ENCODE measurements at regions not wholly inside any gene's neighbourhood (a gene's known extent, or its start where the extent isn't known, plus 50 kb on each side); places are given as distances from the start of the nearest gene placed in this dataset.
A peak's percentile ranks its signal among the peaks of the same experiment; 100 is the strongest.

- peak overlapping the region; percentile 84 for H3K27ac ChIP-seq
- TF ChIP-seq, protein P1, sequence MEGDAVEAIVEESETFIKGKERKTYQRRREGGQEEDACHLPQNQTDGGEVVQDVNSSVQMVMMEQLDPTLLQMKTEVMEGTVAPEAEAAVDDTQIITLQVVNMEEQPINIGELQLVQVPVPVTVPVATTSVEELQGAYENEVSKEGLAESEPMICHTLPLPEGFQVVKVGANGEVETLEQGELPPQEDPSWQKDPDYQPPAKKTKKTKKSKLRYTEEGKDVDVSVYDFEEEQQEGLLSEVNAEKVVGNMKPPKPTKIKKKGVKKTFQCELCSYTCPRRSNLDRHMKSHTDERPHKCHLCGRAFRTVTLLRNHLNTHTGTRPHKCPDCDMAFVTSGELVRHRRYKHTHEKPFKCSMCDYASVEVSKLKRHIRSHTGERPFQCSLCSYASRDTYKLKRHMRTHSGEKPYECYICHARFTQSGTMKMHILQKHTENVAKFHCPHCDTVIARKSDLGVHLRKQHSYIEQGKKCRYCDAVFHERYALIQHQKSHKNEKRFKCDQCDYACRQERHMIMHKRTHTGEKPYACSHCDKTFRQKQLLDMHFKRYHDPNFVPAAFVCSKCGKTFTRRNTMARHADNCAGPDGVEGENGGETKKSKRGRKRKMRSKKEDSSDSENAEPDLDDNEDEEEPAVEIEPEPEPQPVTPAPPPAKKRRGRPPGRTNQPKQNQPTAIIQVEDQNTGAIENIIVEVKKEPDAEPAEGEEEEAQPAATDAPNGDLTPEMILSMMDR (conservative IDR thresholded peaks at IDR 0.05; ENCODE audit: low read depth), result no peak
- peak; percentile 69 for DNase-seq (ENCODE audit: low spot score)
- ChIA-PET CTCF (interaction anchor here (0.6 to 0.7 kb wide), 2 partner anchors 122 to 206 kb away, joined by 3 read pairs; no protein-coding TSS in a partner anchor), POLR2A (ENCODE audit: low non-redundant PET) (no interaction called here)
Observed at GRCh38 chr7:131895541-131896164, 339.2 kb upstream of the PODXL start.

GRCh38 chr7:131893631-131894340, 337.4 kb upstream of the PODXL start:
- CTCF ChIA-PET, result interaction anchor here (0.6 kb wide), 1 partner anchor 67 kb away, joined by 4 read pairs; no protein-coding TSS in a partner anchor
- POLR2A ChIA-PET (ENCODE audit: low non-redundant PET), result no interaction called here
- H3K27ac ChIP-seq, result no peak overlapping the region
- no peak for DNase-seq (ENCODE audit: low spot score)
- TF ChIP-seq, protein P1 (conservative IDR thresholded peaks at IDR 0.05; ENCODE audit: low read depth), result no peak

DNA sequence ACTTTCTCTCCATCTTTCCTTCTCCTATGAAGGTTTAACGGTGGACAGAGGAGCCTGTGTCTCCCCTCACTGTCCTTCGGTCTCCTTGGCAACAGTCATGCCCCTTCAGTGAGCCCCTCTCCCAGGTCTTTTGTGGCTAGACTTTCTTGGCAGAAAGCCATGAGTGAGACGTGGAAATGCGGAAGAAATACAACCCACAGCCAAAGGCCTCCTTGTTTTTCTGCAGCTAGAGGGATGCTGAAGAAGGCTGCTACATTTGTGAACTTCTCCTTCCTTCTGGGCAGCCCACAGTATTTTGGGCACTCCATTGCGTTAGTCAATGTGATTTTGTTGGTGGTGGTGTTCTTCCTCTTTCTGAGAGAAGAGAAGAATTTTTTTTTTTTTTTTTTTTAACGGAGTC, 333.7 kb upstream of the PODXL start:
- DNase-seq (ENCODE audit: low spot score), result no peak
- ChIA-PET POLR2A (ENCODE audit: low non-redundant PET) (no interaction called here), CTCF (interaction anchor here (0.6 to 0.7 kb wide), 2 partner anchors 28 to 345 kb away, joined by 3 to 10 read pairs; no protein-coding TSS in a partner anchor)
- no peak overlapping the region for H3K27ac ChIP-seq
- TF ChIP-seq, protein P1 (conservative IDR thresholded peaks at IDR 0.05; ENCODE audit: low read depth), result no peak

GRCh38 chr7:131889572-131890150, 333.2 kb upstream of the PODXL start:
- POLR2A ChIA-PET (ENCODE audit: low non-redundant PET), result no interaction called here
- CTCF ChIA-PET, result interaction anchor here (0.6 to 0.7 kb wide), 2 partner anchors 27 to 345 kb away, joined by 3 to 10 read pairs; no protein-coding TSS in a partner anchor
- TF ChIP-seq, protein P1 (conservative IDR thresholded peaks at IDR 0.05; ENCODE audit: low read depth), result no peak
- H3K27ac ChIP-seq, result no peak overlapping the region
- no peak for DNase-seq (ENCODE audit: low spot score)

DNA sequence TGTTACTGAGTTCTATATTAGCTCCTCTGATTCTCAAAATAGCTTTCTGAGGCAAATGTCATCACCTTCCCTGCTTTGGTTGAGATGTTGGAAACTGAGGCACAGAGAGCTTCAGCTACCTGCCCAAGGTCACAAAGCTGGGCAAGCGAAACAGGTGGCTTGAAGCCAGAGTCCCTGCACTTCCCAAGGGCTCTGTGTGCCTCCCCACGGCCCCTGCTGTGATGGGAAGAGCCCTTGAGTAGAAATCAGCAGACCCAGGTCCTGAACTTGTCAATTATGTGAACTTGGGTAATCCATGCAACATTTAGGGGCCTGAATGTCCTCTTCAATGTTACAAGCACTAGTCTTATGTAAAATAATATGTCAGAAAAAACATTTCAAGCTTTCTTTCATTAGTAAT, 327.3 kb upstream of the PODXL start:
- POLR2A ChIA-PET (ENCODE audit: low non-redundant PET), result no interaction called here
- TF ChIP-seq, protein P1 (conservative IDR thresholded peaks at IDR 0.05; ENCODE audit: low read depth), result no peak
- no peak for DNase-seq (ENCODE audit: low spot score)
- H3K27ac ChIP-seq, result no peak overlapping the region
- CTCF ChIA-PET, result interaction anchor here (0.9 kb wide), 1 partner anchor 61 kb away, joined by 3 read pairs; no protein-coding TSS in a partner anchor

GRCh38 chr7:131883196-131883595, 326.8 kb upstream of the PODXL start:
- CTCF ChIA-PET, result no interaction called here
- no peak overlapping the region for H3K27ac ChIP-seq
- no peak for DNase-seq (ENCODE audit: low spot score)
- TF ChIP-seq, protein P1 (conservative IDR thresholded peaks at IDR 0.05; ENCODE audit: low read depth), result no peak
- POLR2A ChIA-PET (ENCODE audit: low non-redundant PET), result no interaction called here
